Stimulated activated effector memory CD8-positive, alpha-beta T cell treated with anti-CD3 and anti-CD28 coated beads, Interleukin-12 subunit alpha, Interleukin-12 subunit beta, amount 100 ng/mL, for 72 hours (primary cell): ENCODE measurements at regions not wholly inside any gene's neighbourhood (a gene's known extent, or its start where the extent isn't known, plus 50 kb on each side); places are given as distances from the start of the nearest gene placed in this dataset.
"Not testable (repeated sequence)": the region's sequence is repeated elsewhere in the genome, so short reads cannot be mapped to it uniquely, and the experiment has no call there.

ENCODE experiments used
- ATAC-seq: fragments of 150-1000 bp; cut with Tn5 transposase; 2 replicates; pipeline ENCODE4 v1.10.0; 2021
- DNase-seq, 2 donors: peaks; one replicate each; pipeline ENCODE4 v3.0.0; 2021 to 2022; ENCODE audit warnings: low spot score in 2 of 2
- H3K27ac Mint-ChIP-seq: one replicate; pipeline ENCODE4 v1.8.0; 2022; ENCODE audit warnings: mild to moderate bottlenecking, mixed read lengths
- H3K36me3 Mint-ChIP-seq: one replicate; pipeline ENCODE4 v1.8.0; 2022; ENCODE audit warnings: mild to moderate bottlenecking, mixed read lengths
- H3K4me1 Mint-ChIP-seq: one replicate; pipeline ENCODE4 v1.8.0; 2022; ENCODE audit warnings: mixed read lengths
- H3K4me3 Mint-ChIP-seq: one replicate; pipeline ENCODE4 v1.8.0; 2022; ENCODE audit warnings: mild to moderate bottlenecking, mixed read lengths
- H3K9me3 Mint-ChIP-seq: one replicate; pipeline ENCODE4 v1.8.0; 2022; ENCODE audit warnings: mixed read lengths

GRCh38 chr4:24177443-24177842 is 287.6 kb upstream of the PPARGC1A start:
- DNase-seq, H3K27ac Mint-ChIP-seq, H3K9me3 Mint-ChIP-seq, ATAC-seq, H3K36me3 Mint-ChIP-seq, H3K4me3 Mint-ChIP-seq, H3K4me1 Mint-ChIP-seq: not testable (repeated sequence)

GRCh38 chr4:24175707-24176106 is 285.9 kb upstream of the PPARGC1A start:
- no peak overlapping the region for H3K27ac Mint-ChIP-seq
- H3K9me3 Mint-ChIP-seq, result peaks cover 3% of the 10 kb centered on the region
- DNase-seq, result no peak
- no peaks in the 10 kb centered on the region for H3K4me1 Mint-ChIP-seq
- H3K4me3 Mint-ChIP-seq, result no peak overlapping the region
- no peaks in the 10 kb centered on the region for H3K36me3 Mint-ChIP-seq
- ATAC-seq, result no peak

- peaks cover 3% of the 10 kb centered on the region for H3K9me3 Mint-ChIP-seq
- DNase-seq (no peak), ATAC-seq (no peak)
- H3K36me3 Mint-ChIP-seq, result no peaks in the 10 kb centered on the region
- no peak overlapping the region for H3K27ac Mint-ChIP-seq
- no peaks in the 10 kb centered on the region for H3K4me1 Mint-ChIP-seq
- no peak overlapping the region for H3K4me3 Mint-ChIP-seq
These were observed 284.8 kb upstream of the PPARGC1A start for GRCh38 chr4:24174602-24175001.

- ATAC-seq (no peak), DNase-seq (no peak)
- Mint-ChIP-seq H3K36me3 (no peaks in the 10 kb centered on the region), H3K4me3 (no peak overlapping the region), H3K4me1 (no peaks in the 10 kb centered on the region), H3K27ac (no peak overlapping the region), H3K9me3 (peaks cover 3% of the 10 kb centered on the region)
These were observed 282.6 kb upstream of the PPARGC1A start for GRCh38 chr4:24172406-24172805.

DNA sequence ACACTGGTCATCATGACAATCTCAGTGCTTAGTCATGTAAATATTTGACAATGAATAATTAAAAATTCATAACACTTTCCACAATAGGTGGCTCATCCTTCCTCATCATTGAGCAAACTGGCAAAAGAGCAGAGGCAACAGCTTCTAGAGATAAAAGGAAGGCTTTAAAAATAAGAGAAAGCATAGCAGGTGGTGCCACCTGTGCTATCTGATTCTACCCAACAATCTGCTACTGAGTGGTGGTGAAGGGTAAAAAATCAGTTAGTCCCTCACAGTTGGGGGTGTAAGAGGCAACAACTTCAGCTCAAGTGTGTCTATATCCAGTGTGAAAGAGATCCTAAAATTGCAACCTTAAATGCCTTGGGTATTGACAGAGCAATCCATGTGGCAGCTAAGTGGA is 280.1 kb upstream of the PPARGC1A start:
- DNase-seq, result no peak
- no peak overlapping the region for H3K27ac Mint-ChIP-seq
- H3K9me3 Mint-ChIP-seq, result peaks cover 3% of the 10 kb centered on the region
- H3K4me1 Mint-ChIP-seq, result no peaks in the 10 kb centered on the region
- ATAC-seq, result no peak
- H3K4me3 Mint-ChIP-seq, result no peak overlapping the region
- no peaks in the 10 kb centered on the region for H3K36me3 Mint-ChIP-seq

DNA sequence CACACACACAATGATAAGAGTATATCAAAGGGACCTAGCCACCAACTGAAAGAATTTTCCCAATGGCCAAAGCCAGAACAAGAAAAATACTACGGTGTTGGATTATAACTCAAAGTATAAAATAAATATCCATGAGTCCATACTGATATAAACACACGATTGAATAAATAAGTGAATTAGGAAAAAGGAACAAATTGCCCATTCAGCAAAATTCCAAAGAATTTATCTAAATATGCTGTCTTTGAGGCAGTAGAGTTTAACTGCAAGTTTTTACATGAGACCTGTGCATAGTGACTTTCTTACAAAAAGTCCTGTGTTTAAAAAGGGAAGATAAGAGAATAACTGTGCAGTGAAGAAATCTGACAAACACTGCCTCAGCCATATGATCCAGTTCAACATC is 278.8 kb upstream of the PPARGC1A start:
- H3K4me3 Mint-ChIP-seq, result no peak overlapping the region
- peaks cover 6% of the 10 kb centered on the region for H3K9me3 Mint-ChIP-seq
- no peak overlapping the region for H3K27ac Mint-ChIP-seq
- no peaks in the 10 kb centered on the region for H3K36me3 Mint-ChIP-seq
- H3K4me1 Mint-ChIP-seq, result no peaks in the 10 kb centered on the region
- DNase-seq (no peak), ATAC-seq (no peak)

GRCh38 chr4:24166501-24166900 is 276.7 kb upstream of the PPARGC1A start:
- no peak overlapping the region for H3K4me3 Mint-ChIP-seq
- ATAC-seq, result no peak
- peaks cover 6% of the 10 kb centered on the region for H3K9me3 Mint-ChIP-seq
- no peak for DNase-seq
- H3K36me3 Mint-ChIP-seq, result no peaks in the 10 kb centered on the region
- no peak overlapping the region for H3K27ac Mint-ChIP-seq
- no peaks in the 10 kb centered on the region for H3K4me1 Mint-ChIP-seq

- Mint-ChIP-seq H3K36me3 (no peaks in the 10 kb centered on the region), H3K27ac (no peak overlapping the region), H3K9me3 (peaks cover 3% of the 10 kb centered on the region), H3K4me1 (no peaks in the 10 kb centered on the region), H3K4me3 (no peak overlapping the region)
- ATAC-seq, result no peak
- DNase-seq, result no peak
These were observed 274.9 kb upstream of the PPARGC1A start for GRCh38 chr4:24164797-24165196.

GRCh38 chr4:24164054-24164693 is 274.3 kb upstream of the PPARGC1A start:
- ATAC-seq, result no peak
- peaks cover 3% of the 10 kb centered on the region for H3K9me3 Mint-ChIP-seq

GRCh38 chr4:24163314-24163713 is 273.5 kb upstream of the PPARGC1A start:
- peaks cover 3% of the 10 kb centered on the region for H3K9me3 Mint-ChIP-seq
- no peak overlapping the region for H3K27ac Mint-ChIP-seq
- H3K4me3 Mint-ChIP-seq, result no peak overlapping the region
- no peaks in the 10 kb centered on the region for H3K4me1 Mint-ChIP-seq
- DNase-seq (no peak), ATAC-seq (no peak)
- H3K36me3 Mint-ChIP-seq, result no peaks in the 10 kb centered on the region

More at GRCh38 chr4:24164054-24164693, 274.3 kb upstream of the PPARGC1A start:
- H3K36me3 Mint-ChIP-seq, result no peaks in the 10 kb centered on the region
- no peaks in the 10 kb centered on the region for H3K4me1 Mint-ChIP-seq
- H3K27ac Mint-ChIP-seq, result no peak overlapping the region
- H3K4me3 Mint-ChIP-seq, result no peak overlapping the region
- DNase-seq, result no peak

DNA sequence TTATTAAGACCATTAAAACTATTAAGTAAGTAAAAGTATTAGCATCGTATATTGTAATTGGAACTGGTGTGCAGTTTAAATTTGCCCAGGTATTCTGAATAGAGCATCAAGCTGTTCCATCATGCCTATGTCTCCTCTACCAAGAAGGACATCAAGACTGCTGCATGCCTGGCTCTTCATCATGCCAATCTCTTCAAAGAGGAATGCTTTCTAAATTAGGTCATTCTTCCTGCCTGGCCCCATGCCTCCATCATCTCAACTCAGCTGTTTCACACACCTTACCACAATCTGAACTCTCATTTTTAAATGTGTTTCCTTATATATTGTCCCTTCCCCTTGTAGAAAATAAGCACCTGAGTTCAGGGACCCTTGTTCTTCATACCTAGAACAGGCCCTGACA is 270.5 kb upstream of the PPARGC1A start:
- H3K4me1 Mint-ChIP-seq, result no peaks in the 10 kb centered on the region
- H3K9me3 Mint-ChIP-seq, result peaks cover 13% of the 10 kb centered on the region
- H3K36me3 Mint-ChIP-seq, result no peaks in the 10 kb centered on the region
- ATAC-seq (no peak), DNase-seq (no peak)
- no peak overlapping the region for H3K4me3 Mint-ChIP-seq
- no peak overlapping the region for H3K27ac Mint-ChIP-seq

DNA sequence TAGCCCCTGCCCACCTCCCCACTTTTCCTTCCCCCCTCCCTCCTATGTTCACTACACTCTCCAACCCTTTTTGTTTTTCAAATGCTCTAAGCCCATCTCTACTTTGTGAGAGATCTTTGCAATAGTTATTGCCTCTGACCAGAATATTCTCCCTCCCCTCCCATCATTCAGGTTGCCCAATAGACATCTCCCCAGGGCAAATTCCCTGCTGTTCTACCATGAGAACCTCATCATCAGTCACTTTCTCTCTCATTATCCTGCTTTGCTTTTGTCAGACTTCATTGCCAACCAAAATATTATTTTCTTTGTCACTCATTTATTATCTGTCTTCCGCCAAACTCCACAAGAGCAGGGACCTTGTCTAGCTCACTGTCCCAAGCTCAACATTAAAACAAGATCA is 268.2 kb upstream of the PPARGC1A start:
- Mint-ChIP-seq H3K4me3 (no peak overlapping the region), H3K36me3 (no peaks in the 10 kb centered on the region), H3K9me3 (peaks cover 10% of the 10 kb centered on the region), H3K27ac (no peak overlapping the region), H3K4me1 (no peaks in the 10 kb centered on the region)
- DNase-seq, result no peak
- no peak for ATAC-seq

DNA sequence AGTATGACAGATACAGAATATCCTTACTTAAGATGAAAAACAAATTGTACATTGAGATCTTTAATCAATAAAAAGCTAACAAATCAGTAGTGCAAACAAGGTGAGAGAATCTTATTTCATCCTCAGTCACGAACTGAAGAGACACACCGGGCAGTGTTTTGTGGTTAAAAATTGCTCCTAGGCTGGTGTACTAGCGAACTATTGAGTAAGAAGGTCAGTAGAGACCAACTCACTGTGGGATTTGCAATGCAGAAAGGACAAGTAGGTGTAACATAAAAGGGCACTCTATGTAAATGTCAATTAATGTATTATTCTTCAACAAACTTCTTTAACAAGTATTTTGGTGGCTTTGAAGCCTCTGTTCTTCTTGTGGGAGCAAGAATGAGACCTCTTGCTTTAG is 260.2 kb upstream of the PPARGC1A start:
- ATAC-seq, result no peak
- Mint-ChIP-seq H3K4me3 (no peak overlapping the region), H3K4me1 (no peaks in the 10 kb centered on the region), H3K27ac (no peak overlapping the region), H3K36me3 (no peaks in the 10 kb centered on the region), H3K9me3 (peaks cover 4% of the 10 kb centered on the region)
- DNase-seq, result no peak

GRCh38 chr4:24146127-24146526 is 256.3 kb upstream of the PPARGC1A start:
- Mint-ChIP-seq H3K27ac (no peak overlapping the region), H3K36me3 (no peaks in the 10 kb centered on the region), H3K4me1 (no peaks in the 10 kb centered on the region), H3K4me3 (no peak overlapping the region), H3K9me3 (peaks cover 6% of the 10 kb centered on the region)
- no peak for DNase-seq
- no peak for ATAC-seq

- no peaks in the 10 kb centered on the region for H3K36me3 Mint-ChIP-seq
- DNase-seq (no peak), ATAC-seq (no peak)
- H3K27ac Mint-ChIP-seq, result no peak overlapping the region
- H3K4me1 Mint-ChIP-seq, result no peaks in the 10 kb centered on the region
- no peak overlapping the region for H3K4me3 Mint-ChIP-seq
- peaks cover 4% of the 10 kb centered on the region for H3K9me3 Mint-ChIP-seq
These were observed 255.7 kb upstream of the PPARGC1A start for GRCh38 chr4:24145591-24145990.

DNA sequence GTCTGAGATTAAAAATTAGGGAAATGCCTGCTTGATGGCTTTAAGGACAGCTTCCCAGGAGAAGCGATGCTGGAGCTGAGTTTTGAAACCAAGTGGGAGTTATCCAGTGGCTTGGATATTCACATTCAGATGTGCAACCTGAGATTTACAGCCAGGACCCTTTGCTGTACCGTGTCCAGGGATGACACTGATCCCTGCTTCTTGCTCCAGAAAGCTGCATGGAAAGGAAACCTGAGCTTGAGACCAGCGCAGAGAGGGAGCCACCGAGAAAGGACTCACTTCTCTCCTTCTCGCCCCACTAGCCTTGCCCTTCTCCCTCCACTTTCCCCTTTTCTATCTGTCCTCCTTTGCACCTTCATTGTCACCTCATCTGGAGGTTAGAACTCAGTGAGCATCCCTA is 254.5 kb upstream of the PPARGC1A start:
- H3K9me3 Mint-ChIP-seq, result peaks cover 4% of the 10 kb centered on the region
- no peaks in the 10 kb centered on the region for H3K4me1 Mint-ChIP-seq
- no peak overlapping the region for H3K4me3 Mint-ChIP-seq
- no peak overlapping the region for H3K27ac Mint-ChIP-seq
- DNase-seq (no peak), ATAC-seq (no peak)
- no peaks in the 10 kb centered on the region for H3K36me3 Mint-ChIP-seq

DNA sequence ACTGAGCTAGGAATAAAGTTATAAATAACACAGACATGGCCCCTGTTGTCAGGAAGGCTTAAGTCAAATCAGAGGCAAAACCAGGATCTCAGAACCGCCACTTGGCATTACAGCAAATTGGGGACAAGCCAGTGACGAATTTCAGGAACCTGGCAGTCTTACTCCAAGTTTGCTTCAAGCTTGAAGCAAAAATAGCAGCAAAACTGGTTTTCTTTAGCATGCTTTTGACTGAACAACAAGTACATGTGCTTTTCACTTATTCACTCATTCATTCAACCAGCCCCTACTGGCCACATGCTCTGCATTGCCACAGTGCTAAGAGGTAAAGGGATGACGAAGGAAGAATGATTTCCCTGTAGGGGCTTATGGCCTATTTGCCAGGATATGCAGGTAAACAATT is 253.9 kb upstream of the PPARGC1A start:
- peaks cover 3% of the 10 kb centered on the region for H3K9me3 Mint-ChIP-seq
- no peak for DNase-seq
- ATAC-seq, result no peak
- no peaks in the 10 kb centered on the region for H3K36me3 Mint-ChIP-seq
- no peak overlapping the region for H3K4me3 Mint-ChIP-seq
- H3K27ac Mint-ChIP-seq, result no peak overlapping the region
- H3K4me1 Mint-ChIP-seq, result no peaks in the 10 kb centered on the region
